ENCODE measurements at regions not wholly inside any gene's neighbourhood (a gene's known extent, or its start where the extent isn't known, plus 50 kb on each side); places are given as distances from the start of the nearest gene placed in this dataset.
"Not testable (repeated sequence)": the region's sequence is repeated elsewhere in the genome, so short reads cannot be mapped to it uniquely, and the experiment has no call there.

DNA sequence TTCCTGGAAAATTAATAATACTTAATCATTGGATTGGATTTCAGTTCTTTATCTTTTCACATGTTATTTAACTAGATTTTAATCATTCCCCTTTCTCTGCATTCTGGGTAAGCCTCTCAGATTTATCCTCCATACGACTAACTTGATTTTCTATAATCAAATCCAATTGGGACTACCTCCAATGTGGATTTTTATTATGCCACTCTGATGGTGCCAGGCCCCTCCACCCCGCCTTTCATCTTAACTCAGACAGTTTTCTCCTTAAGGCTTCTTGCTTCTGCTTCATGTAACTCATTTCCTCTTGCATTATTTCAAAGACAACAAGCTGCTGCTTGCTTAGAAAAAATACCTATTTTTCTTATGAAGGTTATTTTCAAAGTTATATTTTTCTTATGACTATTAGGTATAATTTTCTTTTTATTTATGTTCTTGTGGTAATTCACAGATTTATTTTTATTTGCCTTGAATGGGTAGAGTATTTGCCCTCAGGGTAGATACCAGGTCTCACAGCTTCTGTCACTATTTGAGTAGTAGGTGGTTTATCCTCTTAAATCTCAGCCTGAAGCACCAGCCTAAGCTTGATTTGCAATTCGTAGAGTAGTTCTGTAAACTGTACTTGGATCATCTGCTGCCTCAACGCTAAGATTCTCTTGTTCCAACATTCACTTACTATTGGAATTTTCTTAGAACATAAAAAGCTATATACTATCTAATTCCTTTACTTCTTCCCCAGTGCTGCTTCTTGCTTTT, 659.0 kb upstream of the ARRDC3 start:
- no peaks in the 10 kb centered on the region for H3K27me3 Mint-ChIP-seq (ENCODE audit: unreplicated experiment)
- H3K27ac Mint-ChIP-seq (ENCODE audit: unreplicated experiment), result no peak overlapping the region
- no TSS peak for BruUV-seq (replicated peaks)
- TF ChIP-seq, protein P1, sequence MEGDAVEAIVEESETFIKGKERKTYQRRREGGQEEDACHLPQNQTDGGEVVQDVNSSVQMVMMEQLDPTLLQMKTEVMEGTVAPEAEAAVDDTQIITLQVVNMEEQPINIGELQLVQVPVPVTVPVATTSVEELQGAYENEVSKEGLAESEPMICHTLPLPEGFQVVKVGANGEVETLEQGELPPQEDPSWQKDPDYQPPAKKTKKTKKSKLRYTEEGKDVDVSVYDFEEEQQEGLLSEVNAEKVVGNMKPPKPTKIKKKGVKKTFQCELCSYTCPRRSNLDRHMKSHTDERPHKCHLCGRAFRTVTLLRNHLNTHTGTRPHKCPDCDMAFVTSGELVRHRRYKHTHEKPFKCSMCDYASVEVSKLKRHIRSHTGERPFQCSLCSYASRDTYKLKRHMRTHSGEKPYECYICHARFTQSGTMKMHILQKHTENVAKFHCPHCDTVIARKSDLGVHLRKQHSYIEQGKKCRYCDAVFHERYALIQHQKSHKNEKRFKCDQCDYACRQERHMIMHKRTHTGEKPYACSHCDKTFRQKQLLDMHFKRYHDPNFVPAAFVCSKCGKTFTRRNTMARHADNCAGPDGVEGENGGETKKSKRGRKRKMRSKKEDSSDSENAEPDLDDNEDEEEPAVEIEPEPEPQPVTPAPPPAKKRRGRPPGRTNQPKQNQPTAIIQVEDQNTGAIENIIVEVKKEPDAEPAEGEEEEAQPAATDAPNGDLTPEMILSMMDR (IDR thresholded peaks at IDR 0.05; ENCODE audit: unreplicated experiment), result no peak
- no peaks in the 10 kb centered on the region for H3K9me3 Mint-ChIP-seq (ENCODE audit: low read depth, unreplicated experiment)
- DNase-seq, result no peak
- H3K4me1 Mint-ChIP-seq (ENCODE audit: low read depth, unreplicated experiment), result no peaks in the 10 kb centered on the region
- no peak overlapping the region for H3K4me3 Mint-ChIP-seq (ENCODE audit: low read depth, unreplicated experiment)
- no peaks in the 10 kb centered on the region for H3K36me3 Mint-ChIP-seq (ENCODE audit: insufficient read depth, unreplicated experiment)
- CTCF ChIA-PET, result no interaction called here
- intact Hi-C loops (cut with micrococcal nuclease; ENCODE audit: unreplicated experiment), result no loop called here

DNA sequence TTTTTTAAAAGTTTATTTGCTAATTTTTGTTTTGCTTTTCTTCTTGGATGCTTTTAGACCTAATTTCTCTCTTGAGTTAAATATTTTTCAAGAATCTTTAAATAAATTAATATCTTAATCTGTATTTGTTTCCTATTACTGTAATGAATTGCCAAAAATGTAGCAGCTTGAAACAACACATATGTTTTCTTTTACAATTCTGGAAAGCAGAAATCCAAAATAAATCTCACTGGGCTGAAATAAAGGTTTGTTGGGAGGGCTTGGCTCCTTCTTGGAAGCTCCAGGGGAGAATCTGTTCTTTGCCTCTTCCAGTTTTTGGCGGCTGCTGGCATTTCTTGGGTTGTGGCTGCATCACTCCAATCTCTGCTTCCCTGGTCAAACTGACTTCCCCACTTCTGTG, 658.1 kb upstream of the ARRDC3 start:
- no TSS peak for BruUV-seq (replicated peaks)
- TF ChIP-seq, protein P1 (IDR thresholded peaks at IDR 0.05; ENCODE audit: unreplicated experiment), result no peak
- CTCF ChIA-PET, result no interaction called here
- H3K4me1 Mint-ChIP-seq (ENCODE audit: low read depth, unreplicated experiment), result no peaks in the 10 kb centered on the region
- H3K27me3 Mint-ChIP-seq (ENCODE audit: unreplicated experiment), result no peaks in the 10 kb centered on the region
- H3K27ac Mint-ChIP-seq (ENCODE audit: unreplicated experiment), result no peak overlapping the region
- H3K9me3 Mint-ChIP-seq (ENCODE audit: low read depth, unreplicated experiment), result no peaks in the 10 kb centered on the region
- intact Hi-C loops (cut with micrococcal nuclease; ENCODE audit: unreplicated experiment), result no loop called here
- no peak for DNase-seq
- H3K4me3 Mint-ChIP-seq (ENCODE audit: low read depth, unreplicated experiment), result no peak overlapping the region
- H3K36me3 Mint-ChIP-seq (ENCODE audit: insufficient read depth, unreplicated experiment), result no peaks in the 10 kb centered on the region

DNA sequence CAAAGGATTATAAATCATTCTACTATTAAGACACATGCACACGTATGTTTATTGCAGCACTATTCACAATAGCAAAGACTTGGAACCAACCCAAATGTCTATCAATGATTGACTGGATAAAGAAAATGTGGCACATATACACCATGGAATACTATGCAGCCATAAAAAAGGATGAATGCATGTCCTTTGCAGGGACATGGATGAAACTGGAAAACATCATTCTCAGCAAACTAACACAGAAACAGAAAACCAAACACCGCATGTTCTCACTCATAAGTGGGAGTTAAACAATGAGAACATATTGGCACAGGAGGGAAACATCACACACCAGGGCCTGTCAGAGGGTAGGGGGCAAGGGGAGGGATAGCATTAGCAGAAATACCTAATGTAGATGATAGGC, 646.7 kb upstream of the ARRDC3 start:
- intact Hi-C loops (cut with micrococcal nuclease; ENCODE audit: unreplicated experiment); H3K4me1 Mint-ChIP-seq (ENCODE audit: low read depth, unreplicated experiment); H3K36me3 Mint-ChIP-seq (ENCODE audit: insufficient read depth, unreplicated experiment); H3K4me3 Mint-ChIP-seq (ENCODE audit: low read depth, unreplicated experiment); H3K27me3 Mint-ChIP-seq (ENCODE audit: unreplicated experiment); H3K9me3 Mint-ChIP-seq (ENCODE audit: low read depth, unreplicated experiment); BruUV-seq (replicated peaks); H3K27ac Mint-ChIP-seq (ENCODE audit: unreplicated experiment); DNase-seq; CTCF ChIA-PET: not testable (repeated sequence)

DNA sequence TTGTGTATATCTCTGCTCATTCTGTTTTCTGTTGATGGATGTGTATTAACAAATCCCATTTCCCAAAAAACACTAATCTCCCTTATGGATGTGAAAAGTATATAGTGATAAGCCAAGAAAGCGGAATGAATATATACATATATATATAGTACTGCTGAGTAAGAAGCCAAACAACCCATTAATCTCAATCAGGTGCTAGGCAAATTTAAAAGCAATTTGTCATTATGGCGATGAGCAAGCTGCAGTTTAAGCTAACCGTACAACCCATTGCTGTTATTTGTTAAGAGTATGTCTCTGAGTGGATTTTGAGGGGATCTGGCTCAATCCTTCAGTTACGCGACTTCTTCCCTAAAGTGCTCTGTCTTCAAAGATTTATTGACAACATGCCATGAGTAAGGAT, 640.4 kb upstream of the ARRDC3 start:
- Mint-ChIP-seq H3K9me3 (ENCODE audit: low read depth, unreplicated experiment) (no peaks in the 10 kb centered on the region), H3K4me3 (ENCODE audit: low read depth, unreplicated experiment) (no peak overlapping the region), H3K27me3 (ENCODE audit: unreplicated experiment) (no peaks in the 10 kb centered on the region), H3K36me3 (ENCODE audit: insufficient read depth, unreplicated experiment) (no peaks in the 10 kb centered on the region), H3K27ac (ENCODE audit: unreplicated experiment) (no peak overlapping the region), H3K4me1 (ENCODE audit: low read depth, unreplicated experiment) (no peaks in the 10 kb centered on the region)
- intact Hi-C loops (cut with micrococcal nuclease; ENCODE audit: unreplicated experiment), result no loop called here
- no peak for DNase-seq
- no TSS peak for BruUV-seq (replicated peaks)
- CTCF ChIA-PET, result no interaction called here
- TF ChIP-seq, protein P1 (IDR thresholded peaks at IDR 0.05; ENCODE audit: unreplicated experiment), result no peak

DNA sequence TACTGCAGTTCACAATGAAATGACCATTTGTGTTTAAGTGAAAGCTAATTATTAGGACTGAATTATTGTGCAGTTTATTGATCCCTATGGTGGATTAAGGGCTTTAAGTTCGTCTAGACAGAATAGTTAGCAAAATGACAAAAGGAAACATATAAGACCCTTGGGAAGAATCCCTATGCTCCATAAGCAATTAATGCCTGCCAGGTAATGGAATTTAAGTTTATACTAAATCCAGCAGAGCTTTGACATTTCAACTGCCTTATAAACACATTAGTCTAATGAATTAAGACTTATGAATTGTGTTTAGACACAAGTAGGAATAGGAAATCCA, 640.0 kb upstream of the ARRDC3 start:
- Mint-ChIP-seq H3K36me3 (ENCODE audit: insufficient read depth, unreplicated experiment) (no peaks in the 10 kb centered on the region), H3K27me3 (ENCODE audit: unreplicated experiment) (no peaks in the 10 kb centered on the region), H3K4me3 (ENCODE audit: low read depth, unreplicated experiment) (no peak overlapping the region), H3K9me3 (ENCODE audit: low read depth, unreplicated experiment) (no peaks in the 10 kb centered on the region), H3K4me1 (ENCODE audit: low read depth, unreplicated experiment) (no peaks in the 10 kb centered on the region), H3K27ac (ENCODE audit: unreplicated experiment) (no peak overlapping the region)
- TF ChIP-seq, protein P1 (IDR thresholded peaks at IDR 0.05; ENCODE audit: unreplicated experiment), result no peak
- intact Hi-C loops (cut with micrococcal nuclease; ENCODE audit: unreplicated experiment), result no loop called here
- no peak for DNase-seq
- BruUV-seq (replicated peaks), result no TSS peak
- CTCF ChIA-PET, result no interaction called here
